HepG2 (cell line): ENCODE measurements at regions not wholly inside any gene's neighbourhood (a gene's known extent, or its start where the extent isn't known, plus 50 kb on each side); places are given as distances from the start of the nearest gene placed in this dataset.

Source experiments
- ATAC-seq: fragments of 200-7000 bp; cut with Tn5 transposase; 3 replicates; pipeline ENCODE4 v1.9.1; 2020; ENCODE audit warnings: mild to moderate bottlenecking, moderate library complexity
- BruUV-seq: library from RNA; stranded (reverse); fragments of 400-500 nt; replicated peaks from 2 replicates; lab custom pipeline; 2021; lab: Mats Ljungman, UMichigan
- CTCF ChIA-PET: fragments of 300-600 bp; formaldehyde crosslinking; extraction: SDS; loops from one replicate; lab custom pipeline; 2021; ENCODE audit warnings: low total read pairs, inconsistent platforms, low intra/inter-chr PET ratio; lab: Yijun Ruan, JAX
- POLR2A ChIA-PET: fragments of 350-600 bp; sonication (Branson Sonifier 250); formaldehyde crosslinking; loops from one replicate; lab custom pipeline; 2020; ENCODE audit warnings: antibody characterized with exemption, inconsistent platforms; lab: Yijun Ruan, JAX
- DNase-seq: peaks from one replicate; pipeline ENCODE4 v3.0.0-alpha.2; 2015; ENCODE audit warnings: low spot score
- FAIRE-seq: peaks from 3 replicates; lab custom pipeline; 2011; peaks lifted over from hg19 to GRCh38; lab: Jason Lieb, UNC
- H2AFZ ChIP-seq: one replicate; pipeline ENCODE4 v1.6.1; 2011; ENCODE audit warnings: low read length, inconsistent platforms
- H3K27ac ChIP-seq: fragments of 300-600 bp; 3 replicates; pipeline ENCODE4 v1.8.0; 2011; ENCODE audit warnings: mixed run types, mild to moderate bottlenecking, mixed read lengths, low read length, inconsistent platforms; ENCODE audit not compliant: insufficient read depth; ENCODE audit errors: extremely low read length
- H3K27me3 ChIP-seq, 2 experiments: fragments of 200-600 bp in 1 of 2; 2 replicates in 1 of 2; 3 replicates in 1 of 2; pipeline versions ENCODE4 v1.6.0 to v1.8.0; 2011; ENCODE audit warnings: low read length in 2 of 2, mild to moderate bottlenecking in 2 of 2, moderate library complexity in 2 of 2, inconsistent platforms in 1 of 2; ENCODE audit not compliant: insufficient read depth in 2 of 2, control insufficient read depth in 1 of 2
- H3K36me3 ChIP-seq, 2 experiments: fragments of 200-600 bp in 1 of 2; replicated peaks in 1 of 2; 2 replicates in 1 of 2; 3 replicates in 1 of 2; pipeline versions ENCODE4 v1.5.1 to v1.8.0; 2011; ENCODE audit warnings: low read length in 2 of 2, inconsistent platforms in 1 of 2; ENCODE audit not compliant: insufficient read depth in 2 of 2, control insufficient read depth in 1 of 2
- H3K4me1 ChIP-seq: 2 replicates; pipeline ENCODE4 v1.5.1; 2012; ENCODE audit warnings: low read length, inconsistent platforms; ENCODE audit not compliant: insufficient read depth
- H3K4me2 ChIP-seq: 2 replicates; pipeline ENCODE4 v1.6.0; 2011; ENCODE audit warnings: low read depth, low read length, inconsistent platforms
- H3K4me3 ChIP-seq, 3 experiments: fragments of 200-600 bp in 1 of 3; sonication (generic), shearing (Covaris generic) in 1 of 3; replicated peaks in 1 of 3; 2 replicates each; pipeline ENCODE4 v1.5.1; 2011 to 2016; ENCODE audit warnings: low read length in 3 of 3, inconsistent platforms in 2 of 3, low read depth in 2 of 3, mild to moderate bottlenecking in 2 of 3, control low read depth in 1 of 3, mixed read lengths in 1 of 3; ENCODE audit not compliant: insufficient read depth in 1 of 3
- H3K79me2 ChIP-seq: one replicate; pipeline ENCODE4 v1.6.1; 2011; ENCODE audit warnings: low read length, inconsistent platforms; ENCODE audit not compliant: insufficient read depth
- H3K9ac ChIP-seq: 2 replicates; pipeline ENCODE4 v1.6.0; 2011; ENCODE audit warnings: mild to moderate bottlenecking, low read depth, low read length, inconsistent platforms; ENCODE audit not compliant: insufficient read depth
- H3K9me3 ChIP-seq: 2 replicates; pipeline ENCODE4 v1.5.1; 2012; ENCODE audit warnings: mild to moderate bottlenecking, low read length
- H4K20me1 ChIP-seq: 2 replicates; pipeline ENCODE4 v1.6.0; 2011; ENCODE audit warnings: inconsistent platforms, mild to moderate bottlenecking, low read length, moderate library complexity; ENCODE audit not compliant: insufficient read depth
- CREM ChIP-seq, 2 experiments: sonication (generic) in 1 of 2; formaldehyde crosslinking in 1 of 2; IDR thresholded peaks; 2 replicates each; pipeline versions ENCODE4 v1.4.0 to v1.6.1; 2016 to 2020; ENCODE audit warnings: antibody characterized with exemption in 1 of 2, mild to moderate bottlenecking in 1 of 2, missing genetic modification reagents in 1 of 2
- KLF13 ChIP-seq: sonication (generic); formaldehyde crosslinking; IDR thresholded peaks from 2 replicates; pipeline ENCODE4 v1.4.0; 2020; ENCODE audit warnings: mild to moderate bottlenecking, missing genetic modification reagents
- NAIF1 ChIP-seq: sonication (generic); formaldehyde crosslinking; IDR thresholded peaks from 2 replicates; pipeline ENCODE4 v1.5.0; 2020; ENCODE audit warnings: mild to moderate bottlenecking, missing genetic modification reagents, borderline replicate concordance
- NFKBIZ ChIP-seq: IDR thresholded peaks from 2 replicates; pipeline ENCODE4 v1.6.1; 2018; ENCODE audit warnings: missing genetic modification reagents, missing compliant biosample characterization
- ZBTB7A ChIP-seq: sonication (generic); formaldehyde crosslinking; IDR thresholded peaks from 2 replicates; pipeline ENCODE4 v1.8.0; 2022; ENCODE audit warnings: mild to moderate bottlenecking, missing genetic modification reagents
- ZNF224 ChIP-seq: sonication (generic); formaldehyde crosslinking; IDR thresholded peaks from 2 replicates; pipeline ENCODE4 v1.5.0; 2020; ENCODE audit warnings: mild to moderate bottlenecking, missing genetic modification reagents
- ZNF337 ChIP-seq: sonication (generic); formaldehyde crosslinking; IDR thresholded peaks from 2 replicates; pipeline ENCODE4 v1.5.1; 2020; ENCODE audit warnings: missing genetic modification reagents, low read depth, mild to moderate bottlenecking, borderline replicate concordance
- WGBS: methylation state at CpG from one replicate; pipeline ENCODE4 v1.1.6; 2017; ENCODE audit warnings: low lambda C conversion rate; 5-methylcytosine and 5-hydroxymethylcytosine counted together
- in situ Hi-C: cut with HindIII; loops from 2 replicates; pipeline ENCODE4 v1.10.0; 2017; ENCODE audit warnings: low pct_unique_long_range_greater_than_20kb; ENCODE audit not compliant: extremely low pct_ligation_motif_present
- intact Hi-C: fragments of 100-400 bp; cut with micrococcal nuclease; formaldehyde crosslinking; loops from one replicate; pipeline ENCODE4 v1.10.0; 2022; ENCODE audit not compliant: unreplicated experiment
- TF ChIP-seq, protein P1 (sequence below): sonication (generic); formaldehyde crosslinking; IDR thresholded peaks from 2 replicates; pipeline ENCODE4 v1.5.0; 2020; ENCODE audit warnings: mild to moderate bottlenecking, missing genetic modification reagents
- TF ChIP-seq, protein P2 (sequence below): sonication (generic); formaldehyde crosslinking; IDR thresholded peaks from 2 replicates; pipeline ENCODE4 v1.8.0; 2022; ENCODE audit warnings: missing genetic modification reagents, mild to moderate bottlenecking, moderate library complexity, borderline replicate concordance
- TF ChIP-seq, protein P3 (sequence below): sonication (generic); formaldehyde crosslinking; IDR thresholded peaks from 2 replicates; pipeline ENCODE4 v1.8.1; 2023; ENCODE audit warnings: missing genetic modification reagents, mild to moderate bottlenecking, borderline replicate concordance

DNA sequence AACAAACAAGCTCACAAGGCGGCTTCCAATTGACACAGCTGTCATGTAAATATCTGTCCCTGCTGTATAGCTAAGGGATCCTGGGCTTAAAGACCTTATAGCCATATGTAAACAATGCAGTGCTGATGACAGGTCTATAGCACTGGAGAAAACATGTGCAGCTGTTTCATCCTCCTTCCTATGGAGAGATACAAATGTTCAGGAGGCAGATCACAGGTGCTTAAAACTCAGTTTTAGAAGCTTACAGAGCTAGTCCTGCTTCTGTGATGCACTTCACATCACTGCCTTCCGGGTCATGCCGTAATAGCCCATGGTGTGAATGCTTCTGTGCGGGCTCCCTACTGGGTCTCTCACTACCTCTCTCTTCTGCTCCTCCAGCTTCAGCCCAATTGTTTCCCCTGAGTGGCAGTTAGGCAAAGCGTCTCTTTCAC lies 262.4 kb upstream of the CHST9 start:
- ChIA-PET POLR2A (no interaction called here), CTCF (no interaction called here)
- BruUV-seq = no TSS peak
- FAIRE-seq (no peak), ATAC-seq (no peak), DNase-seq (no peak)
- H3K4me1 ChIP-seq = no peaks in the 10 kb centered on the region
- TF ChIP-seq ZBTB7A = no peak
- no peak overlapping the region for H3K27ac ChIP-seq
- H3K9me3 ChIP-seq = no peaks in the 10 kb centered on the region
- 10% methylated on average over 5 of the region's 5 CpGs for WGBS
- no peak overlapping the region for H3K9ac ChIP-seq
- no peaks in the 10 kb centered on the region for H3K27me3 ChIP-seq
- no peak overlapping the region for H2AFZ ChIP-seq
- H3K4me3 ChIP-seq = no peak overlapping the region
- in situ Hi-C loops (no loop called here), intact Hi-C loops (no loop called here)
- no peaks in the 10 kb centered on the region for H4K20me1 ChIP-seq
- H3K79me2 ChIP-seq = no peaks in the 10 kb centered on the region
- no peaks in the 10 kb centered on the region for H3K36me3 ChIP-seq
- H3K4me2 ChIP-seq = no peak overlapping the region

DNA sequence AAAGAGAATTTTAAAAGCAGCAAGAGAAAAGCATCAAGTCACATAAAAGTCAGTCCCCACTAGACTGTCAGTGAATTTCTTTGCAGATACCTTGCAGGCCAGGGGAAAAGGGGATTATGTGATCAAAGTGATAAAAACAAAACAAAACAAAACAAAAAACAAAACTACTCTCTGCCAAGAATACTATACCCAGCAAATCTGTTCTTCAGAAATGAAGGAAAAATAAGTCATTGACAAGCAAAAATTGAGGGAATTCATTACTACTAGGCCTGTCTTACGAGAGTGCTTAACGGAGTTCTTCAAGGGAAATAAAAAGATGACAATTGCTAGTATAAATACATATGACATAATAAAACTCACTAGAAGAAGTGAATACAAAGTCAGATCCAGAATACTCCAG lies 245.5 kb upstream of the CHST9 start:
- H3K4me3 ChIP-seq = no peak overlapping the region
- intact Hi-C loops (no loop called here), in situ Hi-C loops (no loop called here)
- WGBS = 31% methylated on average over 2 of the region's 2 CpGs
- POLR2A ChIA-PET = no interaction called here
- DNase-seq = no peak
- no peak overlapping the region for H3K9ac ChIP-seq
- no peak overlapping the region for H3K4me2 ChIP-seq
- no peak overlapping the region for H3K27ac ChIP-seq
- no peaks in the 10 kb centered on the region for H3K36me3 ChIP-seq
- H2AFZ ChIP-seq = no peak overlapping the region
- no peaks in the 10 kb centered on the region for H3K4me1 ChIP-seq
- no TSS peak for BruUV-seq
- CTCF ChIA-PET = no interaction called here
- no peaks in the 10 kb centered on the region for H4K20me1 ChIP-seq
- no peaks in the 10 kb centered on the region for H3K9me3 ChIP-seq
- no peak for TF ChIP-seq ZNF224 (CRISPR knock-in tag)
- no peak for TF ChIP-seq NFKBIZ (CRISPR knock-in tag)
- TF ChIP-seq KLF13 (CRISPR knock-in tag) = no peak
- TF ChIP-seq, protein P1, sequence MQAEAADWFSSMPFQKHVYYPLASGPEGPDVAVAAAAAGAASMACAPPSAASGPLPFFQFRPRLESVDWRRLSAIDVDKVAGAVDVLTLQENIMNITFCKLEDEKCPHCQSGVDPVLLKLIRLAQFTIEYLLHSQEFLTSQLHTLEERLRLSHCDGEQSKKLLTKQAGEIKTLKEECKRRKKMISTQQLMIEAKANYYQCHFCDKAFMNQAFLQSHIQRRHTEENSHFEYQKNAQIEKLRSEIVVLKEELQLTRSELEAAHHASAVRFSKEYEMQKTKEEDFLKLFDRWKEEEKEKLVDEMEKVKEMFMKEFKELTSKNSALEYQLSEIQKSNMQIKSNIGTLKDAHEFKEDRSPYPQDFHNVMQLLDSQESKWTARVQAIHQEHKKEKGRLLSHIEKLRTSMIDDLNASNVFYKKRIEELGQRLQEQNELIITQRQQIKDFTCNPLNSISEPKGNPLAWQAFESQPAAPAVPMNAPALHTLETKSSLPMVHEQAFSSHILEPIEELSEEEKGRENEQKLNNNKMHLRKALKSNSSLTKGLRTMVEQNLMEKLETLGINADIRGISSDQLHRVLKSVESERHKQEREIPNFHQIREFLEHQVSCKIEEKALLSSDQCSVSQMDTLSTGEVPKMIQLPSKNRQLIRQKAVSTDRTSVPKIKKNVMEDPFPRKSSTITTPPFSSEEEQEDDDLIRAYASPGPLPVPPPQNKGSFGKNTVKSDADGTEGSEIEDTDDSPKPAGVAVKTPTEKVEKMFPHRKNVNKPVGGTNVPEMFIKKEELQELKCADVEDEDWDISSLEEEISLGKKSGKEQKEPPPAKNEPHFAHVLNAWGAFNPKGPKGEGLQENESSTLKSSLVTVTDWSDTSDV = no peak
- no peak for TF ChIP-seq CREM (IDR thresholded peaks at IDR 0.05)
- no peak for TF ChIP-seq CREM (CRISPR knock-in tag; IDR thresholded peaks at IDR 0.05)
- no peak for TF ChIP-seq ZNF337 (CRISPR knock-in tag)
- TF ChIP-seq NAIF1 (CRISPR knock-in tag) = no peak
- TF ChIP-seq, protein P2, sequence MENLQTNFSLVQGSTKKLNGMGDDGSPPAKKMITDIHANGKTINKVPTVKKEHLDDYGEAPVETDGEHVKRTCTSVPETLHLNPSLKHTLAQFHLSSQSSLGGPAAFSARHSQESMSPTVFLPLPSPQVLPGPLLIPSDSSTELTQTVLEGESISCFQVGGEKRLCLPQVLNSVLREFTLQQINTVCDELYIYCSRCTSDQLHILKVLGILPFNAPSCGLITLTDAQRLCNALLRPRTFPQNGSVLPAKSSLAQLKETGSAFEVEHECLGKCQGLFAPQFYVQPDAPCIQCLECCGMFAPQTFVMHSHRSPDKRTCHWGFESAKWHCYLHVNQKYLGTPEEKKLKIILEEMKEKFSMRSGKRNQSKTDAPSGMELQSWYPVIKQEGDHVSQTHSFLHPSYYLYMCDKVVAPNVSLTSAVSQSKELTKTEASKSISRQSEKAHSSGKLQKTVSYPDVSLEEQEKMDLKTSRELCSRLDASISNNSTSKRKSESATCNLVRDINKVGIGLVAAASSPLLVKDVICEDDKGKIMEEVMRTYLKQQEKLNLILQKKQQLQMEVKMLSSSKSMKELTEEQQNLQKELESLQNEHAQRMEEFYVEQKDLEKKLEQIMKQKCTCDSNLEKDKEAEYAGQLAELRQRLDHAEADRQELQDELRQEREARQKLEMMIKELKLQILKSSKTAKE (CRISPR knock-in tag) = no peak
- TF ChIP-seq, protein P3, sequence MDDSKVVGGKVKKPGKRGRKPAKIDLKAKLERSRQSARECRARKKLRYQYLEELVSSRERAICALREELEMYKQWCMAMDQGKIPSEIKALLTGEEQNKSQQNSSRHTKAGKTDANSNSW = no peak
- no peaks in the 10 kb centered on the region for H3K27me3 ChIP-seq
- ATAC-seq = no peak
- FAIRE-seq = no peak
- H3K79me2 ChIP-seq = no peaks in the 10 kb centered on the region
